HG03520 (cell line): ENCODE measurements at regions not wholly inside any gene's neighbourhood (a gene's known extent, or its start where the extent isn't known, plus 50 kb on each side); places are given as distances from the start of the nearest gene placed in this dataset.
"Not testable (repeated sequence)": the region's sequence is repeated elsewhere in the genome, so short reads cannot be mapped to it uniquely, and the experiment has no call there.

ENCODE experiments used
- ATAC-seq: cut with Tn5 transposase; IDR thresholded peaks from one replicate; pipeline ENCODE4 v1.9.1; 2021; ENCODE audit warnings: mild to moderate bottlenecking, moderate library complexity; ENCODE audit not compliant: unreplicated experiment

DNA sequence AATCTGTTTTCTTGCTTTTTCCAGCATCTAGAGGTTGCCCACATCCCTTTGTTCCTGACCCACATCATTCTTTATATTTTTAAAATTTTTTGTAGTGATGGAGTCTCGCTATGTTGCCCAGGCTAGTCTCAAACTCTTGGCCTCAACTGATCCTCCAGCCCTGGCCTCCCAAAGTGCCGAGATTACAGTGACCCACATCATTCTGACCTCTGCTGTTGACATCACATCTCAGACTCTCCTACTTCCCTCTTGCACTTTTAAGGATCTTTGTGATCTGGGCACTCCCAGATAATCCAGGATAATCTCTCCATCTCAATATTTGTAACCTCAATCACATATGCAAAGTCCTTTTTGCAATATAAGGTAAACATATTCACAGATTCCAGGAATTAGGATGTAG, 266.6 kb downstream of the MEX3B start:
- ATAC-seq: no peak

GRCh38 chr15:81777546-81777945, 268.3 kb downstream of the MEX3B start:
- ATAC-seq: no peak

GRCh38 chr15:81776976-81777375, 268.8 kb downstream of the MEX3B start:
- no peak for ATAC-seq

DNA sequence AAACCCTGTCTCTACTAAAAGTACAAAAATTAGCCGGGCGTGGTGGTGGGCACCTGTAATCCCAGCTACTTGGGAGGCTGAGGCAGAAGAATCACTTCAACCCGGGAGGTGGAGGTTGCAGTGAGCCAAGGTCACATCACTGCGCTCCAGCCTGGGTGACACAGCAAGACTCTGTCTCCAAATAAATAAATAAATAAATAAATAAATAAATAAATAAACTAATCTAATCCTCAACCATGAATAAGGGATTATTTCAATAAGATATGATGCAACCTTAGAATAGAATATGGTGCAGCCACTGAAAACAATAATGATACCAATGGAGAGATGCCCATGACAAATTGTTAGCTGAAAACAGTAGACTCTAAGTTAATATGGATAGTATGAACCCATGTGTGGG, 270.0 kb downstream of the MEX3B start:
- not testable (repeated sequence) for ATAC-seq

DNA sequence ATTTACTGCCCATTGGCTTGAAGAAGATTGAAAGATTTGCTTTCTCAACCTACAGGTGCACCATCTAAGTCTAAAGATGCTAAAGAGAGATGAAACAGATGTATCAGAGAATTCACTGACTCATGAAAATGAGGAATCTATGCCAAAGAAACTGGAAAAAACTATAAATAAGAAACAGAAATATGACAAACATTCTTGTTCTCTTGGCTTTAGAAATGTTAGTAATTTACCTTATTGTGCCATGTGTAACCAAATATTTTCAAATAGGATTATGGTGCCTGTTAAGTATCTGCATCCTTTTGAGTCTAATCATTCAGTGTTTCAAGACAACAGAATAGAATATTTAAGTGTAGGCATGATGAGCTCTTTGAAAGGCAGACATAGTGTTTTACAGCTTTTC, 271.5 kb downstream of the MEX3B start:
- no peak for ATAC-seq

GRCh38 chr15:81768773-81769172, 277.0 kb downstream of the MEX3B start:
- ATAC-seq: no peak

GRCh38 chr15:81766829-81767475, 278.9 kb downstream of the MEX3B start:
- no peak for ATAC-seq

GRCh38 chr15:81765816-81766215, 280.0 kb downstream of the MEX3B start:
- no peak for ATAC-seq

DNA sequence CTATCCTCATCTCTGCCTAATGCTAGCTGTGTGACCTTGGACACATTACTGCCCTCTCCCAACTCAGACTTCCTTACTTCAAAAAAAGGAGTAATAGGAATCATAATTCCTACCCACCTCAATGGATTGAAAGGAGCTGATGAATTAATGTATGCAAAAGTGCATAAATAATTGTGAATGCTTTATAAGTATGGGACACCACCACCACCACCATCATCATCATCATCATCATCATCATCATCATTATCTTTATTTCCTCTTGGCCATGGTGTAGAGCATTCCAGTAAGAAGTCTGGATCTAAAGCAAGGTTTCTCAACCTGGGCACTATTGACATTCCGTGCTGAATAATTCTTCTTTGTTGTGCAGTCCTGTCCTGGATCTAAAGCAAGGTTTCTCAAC, 282.5 kb downstream of the MEX3B start:
- no peak for ATAC-seq

GRCh38 chr15:81760686-81761085, 285.1 kb downstream of the MEX3B start:
- no peak for ATAC-seq

GRCh38 chr15:81758818-81759284, 287.0 kb downstream of the MEX3B start:
- no peak for ATAC-seq

DNA sequence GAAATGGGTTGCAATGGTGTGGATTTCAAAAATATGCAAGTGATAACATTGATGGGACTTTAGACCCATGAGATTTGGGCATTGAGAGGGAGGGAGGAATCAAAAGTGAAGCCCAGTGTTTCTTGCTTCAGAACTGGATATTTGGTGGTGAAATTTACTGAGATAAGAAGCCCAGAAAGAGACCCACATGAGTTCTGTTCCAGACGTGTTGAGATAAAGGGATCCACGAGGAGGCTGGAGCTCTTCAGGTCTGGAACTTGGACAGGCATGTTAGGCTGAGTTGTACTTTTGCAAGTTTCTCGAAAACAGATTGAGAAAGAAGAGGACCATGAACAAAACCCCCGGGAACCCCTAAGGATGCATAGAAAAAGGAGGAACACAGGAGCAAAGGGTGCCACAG, 290.2 kb downstream of the MEX3B start:
- ATAC-seq: no peak

- ATAC-seq: no peak
Observed at GRCh38 chr15:81754078-81754477, 291.7 kb downstream of the MEX3B start.

GRCh38 chr15:81752974-81753373, 292.8 kb downstream of the MEX3B start:
- no peak for ATAC-seq

GRCh38 chr15:81752546-81752942, 293.3 kb downstream of the MEX3B start:
- no peak for ATAC-seq

DNA sequence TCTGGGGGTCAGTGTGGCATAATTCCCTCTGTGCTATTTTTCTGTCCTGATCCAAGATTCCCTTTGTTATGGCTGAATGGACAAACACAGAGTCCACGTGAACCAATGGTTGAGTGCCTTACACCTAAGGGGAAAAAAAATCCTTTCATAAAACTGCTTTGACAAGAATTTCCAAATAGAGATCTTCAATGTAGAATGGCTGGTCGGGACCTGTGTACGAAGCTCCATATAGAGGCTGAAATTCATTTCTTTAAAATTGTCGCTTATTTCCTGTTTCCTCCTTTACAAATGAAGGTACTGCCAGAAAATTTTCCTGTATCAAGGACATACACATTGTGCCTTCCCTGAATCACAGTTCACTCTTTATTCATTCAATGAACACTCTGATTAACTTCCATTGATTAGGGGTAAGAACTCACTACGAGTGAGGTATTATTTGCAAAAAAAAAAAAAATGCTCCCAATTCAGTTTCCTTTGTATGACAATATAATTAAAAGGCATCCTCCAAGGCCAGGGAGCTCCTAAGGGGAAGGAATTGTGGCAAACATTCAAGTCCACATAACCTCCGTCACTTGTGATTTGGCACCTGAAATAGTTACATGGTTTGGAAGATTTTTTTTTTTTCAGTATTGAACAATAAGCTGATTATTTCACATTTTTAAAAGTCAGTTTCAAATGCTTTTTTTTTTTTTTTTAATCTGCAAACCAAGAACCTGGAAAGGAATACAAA, 293.8 kb downstream of the MEX3B start:
- ATAC-seq: no peak

DNA sequence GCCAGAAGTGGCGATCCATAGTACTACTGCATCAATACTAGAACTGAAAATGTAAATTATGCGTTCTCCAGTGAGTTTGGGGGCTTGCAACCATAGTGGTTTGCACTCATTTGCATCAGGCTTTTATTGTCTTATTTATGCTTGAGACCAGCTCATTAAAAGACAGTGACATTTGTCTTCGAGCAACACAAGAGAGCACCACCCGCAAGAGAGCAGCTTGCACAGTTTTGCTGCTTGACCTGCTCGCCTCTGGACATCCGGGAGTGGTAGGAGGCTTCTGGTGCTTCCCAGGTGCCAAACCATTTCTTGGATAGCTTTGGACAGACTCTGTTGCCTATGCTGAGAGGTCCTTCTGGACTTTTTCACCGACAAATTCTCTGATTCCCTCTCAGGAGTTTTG, 294.6 kb downstream of the MEX3B start:
- ATAC-seq: no peak

GRCh38 chr15:81749716-81750375, 296.0 kb downstream of the MEX3B start:
- ATAC-seq: no peak

GRCh38 chr15:81747482-81747881, 298.3 kb downstream of the MEX3B start:
- no peak for ATAC-seq

DNA sequence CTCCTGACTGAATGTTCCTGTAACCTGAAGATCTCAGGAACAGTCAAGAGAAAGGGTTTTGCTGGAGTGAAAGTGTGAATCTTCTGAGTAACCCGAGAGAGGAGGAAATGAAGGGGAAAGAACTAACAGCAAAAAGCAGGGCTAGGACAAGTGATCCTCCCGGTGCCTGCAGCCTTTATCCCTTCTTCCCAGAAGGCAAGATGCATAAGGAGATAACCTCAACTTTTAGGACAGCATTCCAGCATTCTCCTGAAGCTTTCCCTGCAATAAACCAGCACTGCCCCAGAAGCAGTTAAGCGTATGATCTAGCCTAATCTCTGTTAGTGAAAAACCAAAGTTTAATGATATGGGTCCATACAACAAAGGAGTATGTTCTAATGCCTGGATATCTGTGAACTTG, 298.8 kb downstream of the MEX3B start:
- ATAC-seq: no peak

DNA sequence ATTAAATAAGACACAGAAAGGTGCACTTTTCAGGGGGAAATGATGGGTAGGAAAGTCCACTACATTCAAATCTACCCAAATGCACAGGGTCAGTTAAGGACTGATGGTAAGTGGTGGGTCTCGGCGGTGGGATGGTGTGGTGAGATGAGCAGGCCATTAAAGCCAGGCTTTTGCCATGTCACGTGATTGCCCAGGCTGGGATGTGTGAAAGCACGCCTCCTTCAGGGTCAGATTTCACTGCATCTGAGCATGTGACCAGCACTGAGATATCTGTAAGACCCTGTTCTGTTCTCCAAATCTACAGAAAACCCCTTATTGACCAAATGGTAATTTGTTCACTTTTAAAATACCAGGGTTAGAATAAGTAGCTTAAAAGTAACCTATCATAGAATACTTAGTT, 301.5 kb downstream of the MEX3B start:
- ATAC-seq: no peak

DNA sequence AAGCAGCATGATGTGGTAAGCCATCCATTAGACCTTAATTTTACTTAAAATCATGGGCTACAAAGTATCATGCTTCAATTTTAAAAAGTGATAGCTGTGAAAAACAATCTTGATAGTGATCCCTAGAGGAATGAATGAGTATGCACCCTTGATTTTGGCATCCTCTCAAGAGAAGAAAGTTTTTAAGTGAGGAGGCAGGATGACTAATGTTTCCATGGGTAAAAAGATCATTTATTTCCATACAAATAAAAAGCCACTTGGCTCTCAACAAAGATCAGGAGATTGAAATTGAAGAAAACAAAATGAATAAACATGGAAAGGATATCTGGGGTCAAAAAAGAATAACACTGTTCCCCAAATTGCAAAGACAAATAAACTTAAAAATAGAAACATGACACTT, 305.4 kb downstream of the MEX3B start:
- ATAC-seq: no peak
